ENCODE measurements at regions not wholly inside any gene's neighbourhood (a gene's known extent, or its start where the extent isn't known, plus 50 kb on each side); places are given as distances from the start of the nearest gene placed in this dataset.
"Not testable (repeated sequence)": the region's sequence is repeated elsewhere in the genome, so short reads cannot be mapped to it uniquely, and the experiment has no call there.

GRCh38 chr21:15119486-15119885, 54.7 kb upstream of the NRIP1 start:
- H3K4me3 Mint-ChIP-seq: no peak overlapping the region
- peaks cover 9% of the 10 kb centered on the region for H3K27me3 Mint-ChIP-seq
- DNase-seq: no peak
- H3K27ac Mint-ChIP-seq: no peak overlapping the region
- H3K4me1 Mint-ChIP-seq: no peaks in the 10 kb centered on the region
- H3K36me3 Mint-ChIP-seq: no peaks in the 10 kb centered on the region
- no peaks in the 10 kb centered on the region for H3K9me3 Mint-ChIP-seq

GRCh38 chr21:15121097-15121654, 56.4 kb upstream of the NRIP1 start:
- H3K36me3 Mint-ChIP-seq: no peaks in the 10 kb centered on the region
- no peak overlapping the region for H3K27ac Mint-ChIP-seq
- no peak for DNase-seq
- H3K4me3 Mint-ChIP-seq: no peak overlapping the region
- H3K9me3 Mint-ChIP-seq: no peaks in the 10 kb centered on the region
- H3K27me3 Mint-ChIP-seq: peaks cover 11% of the 10 kb centered on the region
- no peaks in the 10 kb centered on the region for H3K4me1 Mint-ChIP-seq

- H3K9me3 Mint-ChIP-seq: no peaks in the 10 kb centered on the region
- H3K27ac Mint-ChIP-seq: no peak overlapping the region
- H3K4me1 Mint-ChIP-seq: no peaks in the 10 kb centered on the region
- H3K36me3 Mint-ChIP-seq: no peaks in the 10 kb centered on the region
- peaks cover 11% of the 10 kb centered on the region for H3K27me3 Mint-ChIP-seq
- no peak overlapping the region for H3K4me3 Mint-ChIP-seq
- DNase-seq: no peak
Observed at GRCh38 chr21:15121655-15122120, 56.9 kb upstream of the NRIP1 start.

GRCh38 chr21:15122241-15122640, 57.4 kb upstream of the NRIP1 start:
- DNase-seq: no peak
- Mint-ChIP-seq H3K9me3 (no peaks in the 10 kb centered on the region), H3K4me3 (no peak overlapping the region), H3K27me3 (peaks cover 15% of the 10 kb centered on the region), H3K27ac (no peak overlapping the region), H3K36me3 (no peaks in the 10 kb centered on the region), H3K4me1 (no peaks in the 10 kb centered on the region)

DNA sequence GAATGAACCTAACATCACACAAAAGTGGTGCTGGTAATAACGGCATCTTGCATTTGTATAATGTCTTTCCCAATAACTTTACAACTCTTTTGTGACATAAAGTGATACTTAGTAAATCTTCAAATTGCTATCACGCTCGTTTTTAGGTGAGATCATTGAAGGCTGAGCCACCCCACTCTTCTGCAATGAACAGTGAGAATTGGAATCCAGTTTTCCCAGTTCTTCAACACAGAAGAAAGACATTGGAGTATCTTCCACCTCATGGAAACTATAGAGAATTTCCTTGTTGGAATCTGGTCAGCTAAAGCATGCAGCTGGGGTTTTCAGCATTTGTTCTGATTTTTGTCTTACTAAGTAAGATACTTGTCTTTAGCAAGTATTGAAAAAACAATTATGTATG, 59.9 kb upstream of the NRIP1 start:
- peaks cover 2% of the 10 kb centered on the region for H3K9me3 Mint-ChIP-seq
- no peak for DNase-seq
- peaks cover 15% of the 10 kb centered on the region for H3K27me3 Mint-ChIP-seq
- no peak overlapping the region for H3K4me3 Mint-ChIP-seq
- peaks cover 4% of the 10 kb centered on the region for H3K4me1 Mint-ChIP-seq
- H3K36me3 Mint-ChIP-seq: peaks cover 3% of the 10 kb centered on the region
- no peak overlapping the region for H3K27ac Mint-ChIP-seq

GRCh38 chr21:15126948-15127347, 62.1 kb upstream of the NRIP1 start:
- Mint-ChIP-seq H3K27me3 (peaks cover 8% of the 10 kb centered on the region), H3K4me3 (no peak overlapping the region), H3K9me3 (peaks cover 2% of the 10 kb centered on the region), H3K36me3 (peaks cover 3% of the 10 kb centered on the region), H3K27ac (no peak overlapping the region), H3K4me1 (peaks cover 4% of the 10 kb centered on the region)
- DNase-seq: no peak

DNA sequence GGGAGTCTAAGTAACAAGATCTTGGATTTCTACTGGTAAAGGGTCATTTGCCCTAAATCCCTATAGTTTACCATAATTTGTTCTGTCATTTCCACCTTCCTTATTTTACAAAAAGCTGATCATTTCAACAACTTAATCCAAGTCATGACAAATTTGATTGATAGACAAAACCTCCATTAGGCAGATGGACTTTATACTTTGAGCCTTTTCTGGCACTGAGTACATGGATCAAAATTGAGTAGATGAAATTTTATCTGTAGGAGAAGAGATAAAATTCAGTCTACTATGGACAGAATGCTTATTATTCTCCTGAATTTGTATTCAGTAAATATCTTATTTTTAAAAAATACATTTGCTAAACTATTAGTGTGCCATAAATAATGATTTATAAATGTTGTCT, 62.6 kb upstream of the NRIP1 start:
- no peak overlapping the region for H3K4me3 Mint-ChIP-seq
- no peak for DNase-seq
- peaks cover 8% of the 10 kb centered on the region for H3K27me3 Mint-ChIP-seq
- peaks cover 4% of the 10 kb centered on the region for H3K4me1 Mint-ChIP-seq
- H3K9me3 Mint-ChIP-seq: peaks cover 2% of the 10 kb centered on the region
- H3K27ac Mint-ChIP-seq: no peak overlapping the region
- H3K36me3 Mint-ChIP-seq: peaks cover 3% of the 10 kb centered on the region

DNA sequence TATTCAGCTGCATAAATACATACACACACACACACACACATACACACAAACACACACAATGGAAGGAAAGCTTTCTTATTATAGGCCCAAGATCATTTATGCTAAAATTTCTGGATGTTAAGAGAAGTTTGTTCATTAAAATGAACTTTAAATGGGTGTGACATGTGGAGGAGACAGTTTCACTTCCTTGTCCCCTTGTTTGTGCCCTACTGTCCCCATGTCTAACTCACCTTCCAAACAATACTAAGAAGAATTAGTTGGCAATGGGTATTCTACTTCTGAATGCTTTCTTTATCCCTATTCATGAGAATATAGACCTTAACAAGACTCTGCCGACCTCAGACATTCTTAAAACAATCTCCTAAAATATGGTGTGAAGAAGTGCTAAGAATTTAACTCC, 63.5 kb upstream of the NRIP1 start:
- Mint-ChIP-seq H3K27ac (no peak overlapping the region), H3K4me1 (peaks cover 4% of the 10 kb centered on the region), H3K36me3 (peaks cover 3% of the 10 kb centered on the region), H3K27me3 (peaks cover 8% of the 10 kb centered on the region), H3K4me3 (no peak overlapping the region), H3K9me3 (peaks cover 2% of the 10 kb centered on the region)
- no peak for DNase-seq

GRCh38 chr21:15128714-15129113, 63.9 kb upstream of the NRIP1 start:
- not testable (repeated sequence) for H3K4me1 Mint-ChIP-seq, H3K36me3 Mint-ChIP-seq, H3K27ac Mint-ChIP-seq, H3K4me3 Mint-ChIP-seq, H3K27me3 Mint-ChIP-seq, DNase-seq, H3K9me3 Mint-ChIP-seq

- H3K4me3 Mint-ChIP-seq: no peak overlapping the region
- H3K27me3 Mint-ChIP-seq: peaks cover 4% of the 10 kb centered on the region
- H3K27ac Mint-ChIP-seq: no peak overlapping the region
- H3K9me3 Mint-ChIP-seq: peaks cover 2% of the 10 kb centered on the region
- peaks cover 4% of the 10 kb centered on the region for H3K4me1 Mint-ChIP-seq
- peaks cover 3% of the 10 kb centered on the region for H3K36me3 Mint-ChIP-seq
- no peak for DNase-seq
Observed at GRCh38 chr21:15130326-15130725, 65.5 kb upstream of the NRIP1 start.

GRCh38 chr21:15130751-15131150, 66.0 kb upstream of the NRIP1 start:
- no peak for DNase-seq
- peaks cover 4% of the 10 kb centered on the region for H3K4me1 Mint-ChIP-seq
- H3K36me3 Mint-ChIP-seq: peaks cover 3% of the 10 kb centered on the region
- peaks cover 4% of the 10 kb centered on the region for H3K27me3 Mint-ChIP-seq
- no peak overlapping the region for H3K4me3 Mint-ChIP-seq
- H3K9me3 Mint-ChIP-seq: peaks cover 2% of the 10 kb centered on the region
- H3K27ac Mint-ChIP-seq: no peak overlapping the region

GRCh38 chr21:15132781-15133180, 68.0 kb upstream of the NRIP1 start:
- no peak for DNase-seq
- Mint-ChIP-seq H3K4me1 (peaks cover 4% of the 10 kb centered on the region), H3K27me3 (peaks cover 1% of the 10 kb centered on the region), H3K27ac (no peak overlapping the region), H3K4me3 (no peak overlapping the region), H3K9me3 (peaks cover 2% of the 10 kb centered on the region), H3K36me3 (peaks cover 3% of the 10 kb centered on the region)

DNA sequence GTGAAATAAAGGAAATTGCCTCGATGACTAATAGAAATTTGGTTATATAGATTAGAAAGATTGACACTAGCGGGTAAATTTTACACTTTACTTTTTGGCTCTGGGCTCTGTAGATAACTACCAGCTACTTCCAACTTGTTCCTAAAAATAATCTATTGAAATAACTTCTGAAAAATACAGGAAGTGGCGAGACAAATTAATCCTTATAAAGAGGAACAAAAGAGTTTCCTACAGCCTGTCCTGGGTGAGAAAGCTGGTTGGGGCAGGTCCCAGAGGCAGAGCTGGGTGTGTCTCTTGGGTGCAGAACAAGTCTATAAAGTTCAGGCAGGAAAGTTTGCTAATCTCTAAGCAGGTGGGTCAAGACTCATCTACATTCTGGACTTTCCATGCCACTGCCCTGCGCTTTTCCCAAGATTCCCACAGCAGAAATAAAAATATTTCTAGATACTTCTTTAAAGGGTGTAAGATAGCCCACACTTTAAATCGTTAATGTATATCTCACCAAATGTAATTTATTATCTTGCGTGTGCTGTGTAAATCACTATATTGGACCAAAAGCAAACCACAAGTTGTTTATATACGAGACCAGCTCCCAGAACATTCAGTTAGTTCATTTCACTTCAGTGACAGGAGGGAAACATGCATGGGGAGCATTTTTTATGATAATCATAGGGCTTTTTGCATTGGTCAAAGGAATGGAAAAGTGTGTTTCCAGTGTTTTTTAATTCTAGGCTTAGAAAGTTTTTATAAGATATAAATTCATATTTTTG, 70.1 kb upstream of the NRIP1 start:
- no peak for DNase-seq
- no peaks in the 10 kb centered on the region for H3K4me1 Mint-ChIP-seq
- H3K27me3 Mint-ChIP-seq: peaks cover 13% of the 10 kb centered on the region
- no peaks in the 10 kb centered on the region for H3K9me3 Mint-ChIP-seq
- H3K4me3 Mint-ChIP-seq: no peak overlapping the region
- H3K27ac Mint-ChIP-seq: no peak overlapping the region
- H3K36me3 Mint-ChIP-seq: no peaks in the 10 kb centered on the region

GRCh38 chr21:15135867-15136629, 71.2 kb upstream of the NRIP1 start:
- Mint-ChIP-seq H3K9me3 (no peaks in the 10 kb centered on the region), H3K27me3 (peaks cover 15% of the 10 kb centered on the region), H3K4me3 (no peak overlapping the region), H3K27ac (no peak overlapping the region), H3K36me3 (no peaks in the 10 kb centered on the region), H3K4me1 (no peaks in the 10 kb centered on the region)
- no peak for DNase-seq

- Mint-ChIP-seq H3K4me3 (no peak overlapping the region), H3K9me3 (no peaks in the 10 kb centered on the region), H3K27me3 (peaks cover 15% of the 10 kb centered on the region), H3K27ac (no peak overlapping the region), H3K36me3 (no peaks in the 10 kb centered on the region), H3K4me1 (no peaks in the 10 kb centered on the region)
- no peak for DNase-seq
Observed at GRCh38 chr21:15138490-15138889, 73.7 kb upstream of the NRIP1 start.
